SK-N-SH (cell line): ENCODE measurements at regions not wholly inside any gene's neighbourhood (a gene's known extent, or its start where the extent isn't known, plus 50 kb on each side); places are given as distances from the start of the nearest gene placed in this dataset.

Experiments
- CTCF ChIA-PET: fragments of 300-600, 350-600 bp; formaldehyde crosslinking; extraction: SDS; loops from one replicate; lab custom pipeline; 2021; lab: Yijun Ruan, JAX
- POLR2A ChIA-PET: fragments of 350-600 bp; sonication (Branson Sonifier 250); formaldehyde crosslinking; extraction: SDS; loops from one replicate; lab custom pipeline; 2020; ENCODE audit warnings: antibody characterized with exemption, inconsistent platforms; lab: Yijun Ruan, JAX
- DNase-seq: peaks from one replicate; pipeline ENCODE4 v3.0.0; 2012
- H2AFZ ChIP-seq: fragments of 200-600 bp; sonication (generic); 2 replicates; pipeline ENCODE4 v1.8.1; 2016; ENCODE audit warnings: antibody characterized with exemption, mild to moderate bottlenecking, low read depth
- H3F3A ChIP-seq: fragments of 200-600 bp; sonication (generic); replicated peaks from 2 replicates; pipeline ENCODE3; 2016; ENCODE audit warnings: antibody characterized with exemption, mild to moderate bottlenecking; ENCODE audit not compliant: insufficient read depth
- H3K27ac ChIP-seq, 2 experiments: fragments of 200-500 bp in 1 of 2; fragments of 200-600 bp in 1 of 2; sonication (Bioruptor generic) in 1 of 2; sonication (generic), shearing (Covaris generic) in 1 of 2; 2 replicates each; pipeline versions ENCODE4 v1.5.1 to v1.6.1; 2014 to 2016; ENCODE audit warnings: low read depth in 2 of 2, inconsistent platforms in 1 of 2, low read length in 1 of 2, mild to moderate bottlenecking in 1 of 2, mixed read lengths in 1 of 2
- H3K27me3 ChIP-seq: fragments of 200-600 bp; sonication (generic), shearing (Covaris generic); 2 replicates; pipeline ENCODE4 v1.6.1; 2016; ENCODE audit warnings: mixed run types; ENCODE audit not compliant: insufficient read depth
- H3K36me3 ChIP-seq, 2 experiments: fragments of 200-500 bp in 1 of 2; fragments of 200-600 bp in 1 of 2; sonication (Bioruptor generic) in 1 of 2; sonication (generic) in 1 of 2; replicated peaks in 1 of 2; 2 replicates each; pipeline versions ENCODE3 to v1.5.1; 2014 to 2016; ENCODE audit warnings: low read length in 1 of 2, mild to moderate bottlenecking in 1 of 2; ENCODE audit not compliant: insufficient read depth in 2 of 2, control insufficient read depth in 1 of 2
- H3K4me1 ChIP-seq, 2 experiments: fragments of 200-500 bp in 1 of 2; fragments of 200-600 bp in 1 of 2; sonication (Bioruptor generic) in 1 of 2; sonication (generic), shearing (Covaris generic) in 1 of 2; 2 replicates each; pipeline versions ENCODE4 v1.5.1 to v1.6.1; 2014 to 2016; ENCODE audit warnings: low read depth in 1 of 2, low read length in 1 of 2, mixed run types in 1 of 2; ENCODE audit not compliant: insufficient read depth in 2 of 2, control insufficient read depth in 1 of 2
- H3K4me2 ChIP-seq: fragments of 200-600 bp; sonication (generic), shearing (Covaris generic); 2 replicates; pipeline ENCODE4 v1.6.1; 2017; ENCODE audit warnings: mixed run types
- H3K4me3 ChIP-seq, 2 experiments: fragments of 200-500 bp in 1 of 2; fragments of 200-600 bp in 1 of 2; sonication (Bioruptor generic) in 1 of 2; sonication (generic), shearing (Covaris generic) in 1 of 2; 2 replicates each; pipeline versions ENCODE4 v1.5.1 to v1.8.1; 2014 to 2016; ENCODE audit warnings: low read depth in 2 of 2, inconsistent platforms in 1 of 2, low read length in 1 of 2, mild to moderate bottlenecking in 1 of 2, mixed read lengths in 1 of 2, moderate library complexity in 1 of 2
- H3K79me2 ChIP-seq: fragments of 200-600 bp; sonication (generic); 2 replicates; pipeline ENCODE4 v1.8.1; 2017; ENCODE audit warnings: mild to moderate bottlenecking; ENCODE audit not compliant: insufficient read depth
- H3K9ac ChIP-seq: fragments of 200-600 bp; sonication (generic); 2 replicates; pipeline ENCODE4 v1.6.1; 2017; ENCODE audit warnings: mixed run types
- H3K9me2 ChIP-seq: fragments of 200-600 bp; sonication (generic); 2 replicates; pipeline ENCODE4 v1.6.1; 2017; ENCODE audit warnings: mixed run types
- H3K9me3 ChIP-seq: fragments of 200-600 bp; sonication (generic); 2 replicates; pipeline ENCODE4 v1.6.1; 2017; ENCODE audit warnings: mixed run types, mild to moderate bottlenecking, moderate library complexity
- H4K20me1 ChIP-seq: fragments of 200-600 bp; sonication (generic); 2 replicates; pipeline ENCODE4 v1.6.1; 2017; ENCODE audit warnings: mild to moderate bottlenecking, mixed run types; ENCODE audit not compliant: insufficient read depth
- CTCF ChIP-seq: fragments of 200-600 bp; sonication (generic); IDR thresholded peaks from 2 replicates; pipeline ENCODE4 v1.6.1; 2017; ENCODE audit warnings: antibody characterized with exemption, mild to moderate bottlenecking, moderate library complexity
- EP300 ChIP-seq, 2 experiments: IDR thresholded peaks; 2 replicates each; pipeline versions ENCODE4 v1.4.0 to v1.6.1; 2012; ENCODE audit warnings: borderline replicate concordance in 1 of 2, low read depth in 1 of 2, low read length in 1 of 2
- EZH2phosphoT487 ChIP-seq: fragments of 200-600 bp; sonication (generic); IDR thresholded peaks from 2 replicates; pipeline ENCODE4 v1.6.1; 2017; ENCODE audit warnings: low read depth, mixed run types, mild to moderate bottlenecking, antibody characterized with exemption, moderate library complexity, borderline replicate concordance
- FOSL2 ChIP-seq: IDR thresholded peaks from 2 replicates; pipeline ENCODE4 v1.4.0; 2012; ENCODE audit warnings: low read depth, mild to moderate bottlenecking, moderate library complexity, borderline replicate concordance
- GATA2 ChIP-seq: sonication (generic); formaldehyde crosslinking; IDR thresholded peaks from 2 replicates; pipeline ENCODE4 v1.5.0; 2020; ENCODE audit warnings: mild to moderate bottlenecking, missing genetic modification reagents
- IRF3 ChIP-seq: fragments of 150-350 bp; IDR thresholded peaks from 2 replicates; pipeline ENCODE4 v1.6.1; 2016; ENCODE audit warnings: mild to moderate bottlenecking, low read depth, low read length
- NRF1 ChIP-seq: IDR thresholded peaks from 2 replicates; pipeline ENCODE4 v1.6.1; 2012; ENCODE audit warnings: low read depth, mild to moderate bottlenecking, low read length
- POLR2AphosphoS5 ChIP-seq: IDR thresholded peaks from 2 replicates; pipeline ENCODE4 v1.6.1; 2012; ENCODE audit warnings: low read depth, low read length
- RXRA ChIP-seq: IDR thresholded peaks from 2 replicates; pipeline ENCODE4 v1.4.0; 2012; ENCODE audit warnings: low read depth, mild to moderate bottlenecking, borderline replicate concordance
- SIN3A ChIP-seq: IDR thresholded peaks from 2 replicates; pipeline ENCODE4 v1.6.1; 2012; ENCODE audit warnings: low read depth, mild to moderate bottlenecking, low read length, moderate library complexity, borderline replicate concordance
- SMC3 ChIP-seq: IDR thresholded peaks from 2 replicates; pipeline ENCODE4 v1.6.1; 2012; ENCODE audit warnings: low read depth, low read length, improper control_type of control experiment
- TAF1 ChIP-seq: IDR thresholded peaks from 2 replicates; pipeline ENCODE4 v1.6.1; 2012; ENCODE audit warnings: low read depth, mild to moderate bottlenecking, low read length, moderate library complexity, borderline replicate concordance
- TEAD4 ChIP-seq: IDR thresholded peaks from 2 replicates; pipeline ENCODE4 v1.4.0; 2012; ENCODE audit warnings: mild to moderate bottlenecking, borderline replicate concordance; ENCODE audit not compliant: insufficient read depth
- USF1 ChIP-seq: IDR thresholded peaks from 2 replicates; pipeline ENCODE4 v1.4.0; 2012; ENCODE audit warnings: low read depth, borderline replicate concordance
- USF2 ChIP-seq: fragments of 150-350 bp; IDR thresholded peaks from 2 replicates; pipeline ENCODE4 v1.6.1; 2017; ENCODE audit warnings: antibody characterized with exemption, low read length, low read depth, borderline replicate concordance
- WGBS: methylation state at CpG from one replicate; pipeline ENCODE4 v1.1.6; 2017; ENCODE audit warnings: low lambda C conversion rate; 5-methylcytosine and 5-hydroxymethylcytosine counted together

- DNase-seq, result no peak
- POLR2A ChIA-PET, result no interaction called here
- H3K9me3 ChIP-seq, result no peaks in the 10 kb centered on the region
- TF ChIP-seq GATA2 (no peak), EZH2phosphoT487 (no peak), TAF1 (no peak), EP300 (IDR thresholded peaks at IDR 0.05; ENCODE audit: borderline replicate concordance in 1 of 2, low read depth in 1 of 2, low read length in 1 of 2) (no peak), RXRA (no peak), IRF3 (no peak), CTCF (no peak), FOSL2 (no peak), POLR2AphosphoS5 (no peak), USF2 (no peak), SIN3A (no peak), NRF1 (no peak), SMC3 (no peak), USF1 (no peak), TEAD4 (no peak)
- no peaks in the 10 kb centered on the region for H4K20me1 ChIP-seq
- H3K27me3 ChIP-seq, result no peaks in the 10 kb centered on the region
- no peak overlapping the region for H3K4me3 ChIP-seq
- H3K4me2 ChIP-seq, result no peak overlapping the region
- H3K4me1 ChIP-seq, result no peaks in the 10 kb centered on the region; a peak in 1 of 4 replicates
- no peaks in the 10 kb centered on the region for H3K9me2 ChIP-seq
- H3K79me2 ChIP-seq, result no peaks in the 10 kb centered on the region
- no peaks in the 10 kb centered on the region for H3F3A ChIP-seq
- H3K9ac ChIP-seq, result no peak overlapping the region
- CTCF ChIA-PET, result no interaction called here
- no peak overlapping the region for H3K27ac ChIP-seq
- H3K36me3 ChIP-seq, result no peaks in the 10 kb centered on the region
- no peak overlapping the region for H2AFZ ChIP-seq
- 30% methylated on average over 2 of the region's 2 CpGs for WGBS
Measured at GRCh38 chr4:106767991-106768390, 268.1 kb downstream of the DKK2 start.
